ENCODE measurements at regions not wholly inside any gene's neighbourhood (a gene's known extent, or its start where the extent isn't known, plus 50 kb on each side); places are given as distances from the start of the nearest gene placed in this dataset.
"Not testable (repeated sequence)": the region's sequence is repeated elsewhere in the genome, so short reads cannot be mapped to it uniquely, and the experiment has no call there.

- H3K4me3 ChIP-seq (ENCODE audit: low read depth, low read length) = no peak overlapping the region
These were observed 51.1 kb upstream of the ROPN1 start for GRCh38 chr3:124043023-124043422.

- no peak overlapping the region for H3K4me3 ChIP-seq (ENCODE audit: low read depth, low read length)
These were observed 53.0 kb upstream of the ROPN1 start for GRCh38 chr3:124044956-124045355.

- H3K4me3 ChIP-seq (ENCODE audit: low read depth, low read length) = no peak overlapping the region
These were observed 57.3 kb upstream of the ROPN1 start for GRCh38 chr3:124048967-124049798.

GRCh38 chr3:124051636-124052035 is 59.7 kb upstream of the ROPN1 start:
- H3K4me3 ChIP-seq (ENCODE audit: low read depth, low read length) = no peak overlapping the region

GRCh38 chr3:124053871-124054270 is 61.9 kb upstream of the ROPN1 start:
- no peak overlapping the region for H3K4me3 ChIP-seq (ENCODE audit: low read depth, low read length)

GRCh38 chr3:124056846-124057245 is 64.9 kb upstream of the ROPN1 start:
- H3K4me3 ChIP-seq (ENCODE audit: low read depth, low read length) = no peak overlapping the region

GRCh38 chr3:124057420-124057819 is 65.5 kb upstream of the ROPN1 start:
- H3K4me3 ChIP-seq (ENCODE audit: low read depth, low read length) = no peak overlapping the region

GRCh38 chr3:124059580-124059979 is 67.7 kb upstream of the ROPN1 start:
- H3K4me3 ChIP-seq (ENCODE audit: low read depth, low read length) = no peak overlapping the region

- H3K4me3 ChIP-seq (ENCODE audit: low read depth, low read length) = no peak overlapping the region
These were observed 71.4 kb upstream of the ROPN1 start for GRCh38 chr3:124063197-124063909.

GRCh38 chr3:124064050-124064449 is 72.1 kb upstream of the ROPN1 start:
- no peak overlapping the region for H3K4me3 ChIP-seq (ENCODE audit: low read depth, low read length)

- H3K4me3 ChIP-seq (ENCODE audit: low read depth, low read length) = not testable (repeated sequence)
These were observed 74.6 kb upstream of the ROPN1 start for GRCh38 chr3:124066543-124066942.

- not testable (repeated sequence) for H3K4me3 ChIP-seq (ENCODE audit: low read depth, low read length)
These were observed 77.8 kb upstream of the ROPN1 start for GRCh38 chr3:124069706-124070105.

GRCh38 chr3:124075090-124075489 is 83.2 kb upstream of the ROPN1 start:
- H3K4me3 ChIP-seq (ENCODE audit: low read depth, low read length) = not testable (repeated sequence)

- H3K4me3 ChIP-seq (ENCODE audit: low read depth, low read length) = no peak overlapping the region
These were observed 83.8 kb upstream of the ROPN1 start for GRCh38 chr3:124075753-124076152.

- no peak overlapping the region for H3K4me3 ChIP-seq (ENCODE audit: low read depth, low read length)
These were observed 84.3 kb upstream of the ROPN1 start for GRCh38 chr3:124076235-124076634.

- no peak overlapping the region for H3K4me3 ChIP-seq (ENCODE audit: low read depth, low read length)
These were observed 87.3 kb upstream of the ROPN1 start for GRCh38 chr3:124078953-124079911.

- H3K4me3 ChIP-seq (ENCODE audit: low read depth, low read length) = no peak overlapping the region
These were observed 88.0 kb upstream of the ROPN1 start for GRCh38 chr3:124079912-124080276.

GRCh38 chr3:124082343-124082742 is 90.4 kb upstream of the ROPN1 start:
- no peak overlapping the region for H3K4me3 ChIP-seq (ENCODE audit: low read depth, low read length)

- H3K4me3 ChIP-seq (ENCODE audit: low read depth, low read length) = no peak overlapping the region
These were observed 92.3 kb upstream of the ROPN1 start for GRCh38 chr3:124084022-124084881.

- H3K4me3 ChIP-seq (ENCODE audit: low read depth, low read length) = no peak overlapping the region
These were observed 96.9 kb upstream of the ROPN1 start for GRCh38 chr3:124088801-124089200.

All from iPS-11a (cell line).